GM12875 (cell line): ENCODE measurements at regions not wholly inside any gene's neighbourhood (a gene's known extent, or its start where the extent isn't known, plus 50 kb on each side); places are given as distances from the start of the nearest gene placed in this dataset.
"Not testable (repeated sequence)": the region's sequence is repeated elsewhere in the genome, so short reads cannot be mapped to it uniquely, and the experiment has no call there.

Experiments used
- H3K4me3 ChIP-seq: one replicate; pipeline ENCODE4 v1.5.1; 2011; ENCODE audit warnings: low read depth, low read length, control low read depth
- CTCF ChIP-seq: IDR thresholded peaks from 2 replicates; pipeline ENCODE4 v1.5.1; 2011; ENCODE audit warnings: low read depth, mild to moderate bottlenecking, control low read depth, inconsistent platforms, low read length, moderate library complexity, borderline replicate concordance; ENCODE audit not compliant: insufficient read depth

DNA sequence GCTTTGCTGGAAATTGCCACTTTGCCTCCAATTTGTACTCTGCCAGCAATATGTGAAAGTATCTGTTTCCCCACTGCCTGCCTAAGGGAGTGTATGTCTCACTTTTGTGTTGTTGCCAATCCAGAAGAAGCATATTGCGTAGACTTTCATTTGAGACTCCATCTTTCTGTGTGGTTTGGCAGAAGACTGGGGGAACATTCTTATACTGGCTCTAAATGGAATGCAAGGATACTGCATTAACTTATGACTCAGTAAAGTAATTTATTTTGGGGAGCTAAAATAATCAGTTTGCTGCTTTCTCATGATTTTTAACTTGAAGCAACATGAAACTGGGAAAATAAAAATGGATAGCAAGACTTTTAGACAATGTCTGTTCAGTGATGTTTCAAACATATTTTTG is 107.7 kb upstream of the TMPRSS2 start:
- H3K4me3 ChIP-seq: no peak overlapping the region
- TF ChIP-seq CTCF: no peak

GRCh38 chr21:41614511-41614910 is 106.6 kb upstream of the TMPRSS2 start:
- H3K4me3 ChIP-seq: no peak overlapping the region
- TF ChIP-seq CTCF: no peak

GRCh38 chr21:41613533-41613909 is 105.6 kb upstream of the TMPRSS2 start:
- H3K4me3 ChIP-seq: no peak overlapping the region
- no peak for TF ChIP-seq CTCF

DNA sequence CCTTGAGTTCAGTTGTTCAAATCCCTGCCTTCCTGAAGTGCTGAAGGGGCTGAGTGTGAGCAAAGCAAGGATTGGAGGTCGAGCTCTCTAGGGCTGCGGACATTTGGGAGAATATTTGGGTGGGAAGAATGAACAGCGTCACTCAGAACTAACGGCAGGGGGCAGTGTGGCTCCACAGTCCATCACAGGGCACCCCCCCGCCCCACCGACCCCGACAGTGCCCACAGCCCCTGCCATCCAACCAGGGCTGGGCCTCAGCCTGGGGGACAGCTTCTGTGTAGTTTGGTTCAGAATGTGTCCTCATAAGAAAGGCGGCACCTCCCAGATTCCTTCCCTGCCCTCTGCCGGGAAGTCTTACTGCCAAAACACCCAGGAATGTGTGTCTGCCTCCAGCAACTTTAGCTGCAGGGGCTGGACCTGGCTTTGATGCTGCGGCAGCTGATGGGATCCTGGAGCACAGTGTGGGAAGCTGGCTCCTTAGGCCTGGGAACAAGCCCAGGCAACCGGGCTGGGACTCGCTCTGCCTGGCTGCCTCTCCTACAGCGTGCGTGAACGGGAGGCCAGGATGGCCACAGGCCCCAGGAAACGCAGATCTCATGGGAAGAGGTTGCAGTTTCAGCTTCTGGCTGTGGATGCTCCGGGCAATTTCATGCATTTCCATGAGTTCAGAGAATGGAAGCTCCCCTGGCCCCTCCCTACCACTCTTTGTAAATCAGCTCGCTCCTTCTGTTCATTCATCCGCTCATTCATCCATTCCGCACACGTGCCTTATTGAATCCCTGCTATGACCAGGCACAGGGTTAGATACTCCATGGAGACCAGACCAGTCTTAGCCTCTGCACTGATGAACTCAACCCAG is 104.9 kb upstream of the TMPRSS2 start:
- H3K4me3 ChIP-seq: no peak overlapping the region
- TF ChIP-seq CTCF: peak; percentile 67

GRCh38 chr21:41611966-41612606 is 104.1 kb upstream of the TMPRSS2 start:
- TF ChIP-seq CTCF: peak; percentile 26; the same call in 1 of the 2 replicates
- H3K4me3 ChIP-seq: no peak overlapping the region

DNA sequence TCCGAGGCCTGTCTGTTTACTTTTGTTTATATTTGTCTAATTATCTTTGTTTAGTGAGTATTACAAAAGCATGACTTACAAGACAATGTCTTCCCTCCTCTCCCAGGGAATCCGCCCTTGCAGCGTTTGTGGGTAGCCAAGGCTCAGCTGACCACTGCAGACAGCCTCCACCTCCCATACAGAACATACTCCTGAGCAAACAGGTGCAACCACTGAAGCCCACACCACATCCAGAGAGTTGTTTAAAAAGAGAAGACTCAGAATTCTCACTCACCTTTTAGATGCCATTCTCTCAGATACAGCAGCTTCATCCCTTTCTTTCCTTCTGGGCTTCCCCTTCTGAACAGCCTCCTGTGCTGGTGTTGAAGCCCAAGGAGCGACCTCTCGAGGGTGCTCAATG is 103.5 kb upstream of the TMPRSS2 start:
- TF ChIP-seq CTCF: no peak
- no peak overlapping the region for H3K4me3 ChIP-seq

GRCh38 chr21:41610840-41611115 is 102.8 kb upstream of the TMPRSS2 start:
- H3K4me3 ChIP-seq: not testable (repeated sequence)
